SH-SY5Y (cell line): ENCODE measurements at regions not wholly inside any gene's neighbourhood (a gene's known extent, or its start where the extent isn't known, plus 50 kb on each side); places are given as distances from the start of the nearest gene placed in this dataset.

ENCODE experiments used
- GATA2 ChIP-seq: IDR thresholded peaks from 2 replicates; pipeline ENCODE4 v1.6.1; 2011; ENCODE audit warnings: mild to moderate bottlenecking, low read depth, low read length
- GATA3 ChIP-seq: IDR thresholded peaks from 2 replicates; pipeline ENCODE4 v1.6.1; 2011; ENCODE audit warnings: low read depth, mild to moderate bottlenecking, low read length, moderate library complexity

GRCh38 chr1:38716229-38716628, 143.3 kb downstream of the RRAGC start:
- TF ChIP-seq GATA2 (no peak), GATA3 (no peak)
